ENCODE measurements at regions not wholly inside any gene's neighbourhood (a gene's known extent, or its start where the extent isn't known, plus 50 kb on each side); places are given as distances from the start of the nearest gene placed in this dataset.
A peak's percentile ranks its signal among the peaks of the same experiment; 100 is the strongest.

DNA sequence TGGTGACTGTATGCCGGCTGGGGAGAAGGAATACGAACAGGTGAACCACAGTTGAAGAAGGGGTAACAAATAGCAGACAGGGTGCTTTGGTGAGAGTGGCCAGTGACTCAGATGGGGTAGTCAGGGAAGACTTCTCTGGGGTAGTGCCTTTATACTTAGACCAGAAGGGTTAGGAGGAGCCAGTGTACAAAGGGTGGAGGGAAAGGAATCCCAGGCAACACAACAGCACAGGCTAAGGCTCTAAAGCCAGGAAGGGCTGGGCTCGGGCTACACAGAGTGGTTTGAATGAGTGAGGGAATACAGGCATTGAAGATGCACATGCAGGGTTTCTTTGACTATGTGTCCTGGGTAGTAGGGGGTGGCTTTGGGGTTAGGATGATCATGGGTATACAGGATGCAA, 70.6 kb upstream of the CXCL14 start:
- Mint-ChIP-seq H3K27me3 (peaks cover 17% of the 10 kb centered on the region), H3K27ac (no peak overlapping the region), H3K4me3 (no peak overlapping the region), H3K9me3 (peaks cover 5% of the 10 kb centered on the region), H3K36me3 (no peaks in the 10 kb centered on the region), H3K4me1 (ENCODE audit: unreplicated experiment) (peaks cover 7% of the 10 kb centered on the region)
- no peak for DNase-seq (ENCODE audit: extremely low spot score, unreplicated experiment)
- TF ChIP-seq, protein P1, sequence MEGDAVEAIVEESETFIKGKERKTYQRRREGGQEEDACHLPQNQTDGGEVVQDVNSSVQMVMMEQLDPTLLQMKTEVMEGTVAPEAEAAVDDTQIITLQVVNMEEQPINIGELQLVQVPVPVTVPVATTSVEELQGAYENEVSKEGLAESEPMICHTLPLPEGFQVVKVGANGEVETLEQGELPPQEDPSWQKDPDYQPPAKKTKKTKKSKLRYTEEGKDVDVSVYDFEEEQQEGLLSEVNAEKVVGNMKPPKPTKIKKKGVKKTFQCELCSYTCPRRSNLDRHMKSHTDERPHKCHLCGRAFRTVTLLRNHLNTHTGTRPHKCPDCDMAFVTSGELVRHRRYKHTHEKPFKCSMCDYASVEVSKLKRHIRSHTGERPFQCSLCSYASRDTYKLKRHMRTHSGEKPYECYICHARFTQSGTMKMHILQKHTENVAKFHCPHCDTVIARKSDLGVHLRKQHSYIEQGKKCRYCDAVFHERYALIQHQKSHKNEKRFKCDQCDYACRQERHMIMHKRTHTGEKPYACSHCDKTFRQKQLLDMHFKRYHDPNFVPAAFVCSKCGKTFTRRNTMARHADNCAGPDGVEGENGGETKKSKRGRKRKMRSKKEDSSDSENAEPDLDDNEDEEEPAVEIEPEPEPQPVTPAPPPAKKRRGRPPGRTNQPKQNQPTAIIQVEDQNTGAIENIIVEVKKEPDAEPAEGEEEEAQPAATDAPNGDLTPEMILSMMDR (conservative IDR thresholded peaks at IDR 0.05) = no peak

DNA sequence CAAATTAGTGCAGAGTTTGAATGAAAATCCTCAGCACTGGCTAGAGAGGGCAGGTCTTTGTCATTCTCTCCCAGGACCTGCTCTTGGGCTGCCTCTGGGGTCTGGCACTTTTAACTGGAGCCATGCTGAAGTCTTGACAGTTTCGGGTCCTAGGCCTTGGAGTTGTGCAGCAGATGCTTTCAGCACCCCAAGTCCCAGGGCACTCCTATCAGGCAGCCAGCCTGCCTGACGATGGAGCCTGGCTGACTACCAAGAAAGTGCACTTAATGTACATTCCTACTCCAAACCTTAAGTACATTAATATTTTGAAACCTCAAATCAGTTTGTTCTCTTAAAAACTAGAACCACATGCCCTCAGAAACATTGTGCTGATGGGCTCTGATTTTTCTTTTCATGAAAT, 69.3 kb upstream of the CXCL14 start:
- Mint-ChIP-seq H3K9me3 (peaks cover 5% of the 10 kb centered on the region), H3K36me3 (no peaks in the 10 kb centered on the region), H3K4me1 (ENCODE audit: unreplicated experiment) (peaks cover 13% of the 10 kb centered on the region), H3K27me3 (peaks cover 18% of the 10 kb centered on the region), H3K4me3 (no peak overlapping the region), H3K27ac (no peak overlapping the region)
- TF ChIP-seq, protein P1 (conservative IDR thresholded peaks at IDR 0.05) = no peak
- DNase-seq (ENCODE audit: extremely low spot score, unreplicated experiment) = no peak

DNA sequence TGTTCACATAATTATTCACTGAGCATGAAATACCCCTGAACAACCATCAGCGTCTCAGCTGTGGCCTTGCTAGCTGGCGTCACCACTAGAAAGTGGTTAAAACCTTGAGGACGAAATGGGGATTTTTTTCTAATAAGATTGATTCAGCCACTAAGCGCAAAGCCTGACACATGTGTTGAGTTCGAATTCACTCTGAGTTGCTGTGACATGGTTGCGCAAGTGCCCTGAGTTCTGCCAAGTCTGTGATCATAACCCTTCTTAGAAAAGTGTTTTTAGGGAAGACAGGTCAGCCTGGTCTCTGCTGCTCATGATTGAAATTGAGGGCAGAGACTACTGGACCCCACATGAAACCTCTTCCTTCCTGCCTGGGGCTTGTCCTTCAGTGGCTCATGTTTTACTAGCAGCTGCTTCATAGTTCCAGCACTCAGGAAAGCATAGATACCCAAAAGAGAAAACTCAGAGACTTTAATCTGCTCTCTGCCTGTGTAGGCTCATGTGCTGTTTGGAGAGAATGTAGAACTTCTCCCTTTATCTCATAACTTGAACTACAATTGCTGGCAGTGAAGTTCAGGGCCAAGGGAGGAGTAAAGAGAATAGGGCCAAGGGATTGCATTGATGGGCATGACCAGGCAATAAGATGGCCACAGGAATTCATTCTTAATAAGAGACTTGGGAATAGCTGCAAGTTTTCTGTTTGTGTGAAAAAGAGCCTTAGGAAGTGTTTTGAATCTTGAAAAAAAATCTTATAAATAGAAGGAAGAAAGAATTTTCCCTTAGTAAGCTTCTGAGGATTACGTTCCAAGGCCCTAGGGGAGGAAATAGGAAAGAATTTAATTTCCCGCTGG, 66.8 kb upstream of the CXCL14 start:
- Mint-ChIP-seq H3K9me3 (no peaks in the 10 kb centered on the region), H3K27me3 (peaks cover 37% of the 10 kb centered on the region), H3K4me1 (ENCODE audit: unreplicated experiment) (peaks cover 21% of the 10 kb centered on the region), H3K36me3 (no peaks in the 10 kb centered on the region), H3K27ac (no peak overlapping the region), H3K4me3 (no peak overlapping the region)
- DNase-seq (ENCODE audit: extremely low spot score, unreplicated experiment) = no peak
- TF ChIP-seq, protein P1 (conservative IDR thresholded peaks at IDR 0.05) = no peak

DNA sequence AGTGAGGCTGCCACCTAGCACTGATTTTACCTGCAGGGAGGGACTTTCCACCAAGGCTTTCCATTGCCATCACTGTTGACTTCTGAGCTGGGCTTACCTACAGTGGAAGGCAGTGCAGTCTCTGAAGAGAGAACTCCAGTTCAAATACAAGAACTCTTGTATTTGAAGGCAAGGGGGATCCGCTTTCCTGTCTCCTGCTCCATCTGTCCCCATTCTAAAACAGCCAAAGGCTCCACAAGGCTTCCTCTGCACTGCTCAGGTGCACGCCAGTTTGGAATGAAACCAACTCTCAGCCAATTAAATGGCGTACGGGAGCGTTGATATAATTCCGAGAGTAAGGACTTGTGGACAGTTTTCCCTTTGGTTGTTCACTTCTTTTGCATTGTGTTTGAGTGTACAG, 66.0 kb upstream of the CXCL14 start:
- no peak for DNase-seq (ENCODE audit: extremely low spot score, unreplicated experiment)
- Mint-ChIP-seq H3K4me3 (no peak overlapping the region), H3K9me3 (no peaks in the 10 kb centered on the region), H3K27ac (peak overlapping the region; percentile 52), H3K4me1 (ENCODE audit: unreplicated experiment) (peaks cover 21% of the 10 kb centered on the region), H3K27me3 (peaks cover 43% of the 10 kb centered on the region), H3K36me3 (no peaks in the 10 kb centered on the region)
- TF ChIP-seq, protein P1 (conservative IDR thresholded peaks at IDR 0.05) = no peak

DNA sequence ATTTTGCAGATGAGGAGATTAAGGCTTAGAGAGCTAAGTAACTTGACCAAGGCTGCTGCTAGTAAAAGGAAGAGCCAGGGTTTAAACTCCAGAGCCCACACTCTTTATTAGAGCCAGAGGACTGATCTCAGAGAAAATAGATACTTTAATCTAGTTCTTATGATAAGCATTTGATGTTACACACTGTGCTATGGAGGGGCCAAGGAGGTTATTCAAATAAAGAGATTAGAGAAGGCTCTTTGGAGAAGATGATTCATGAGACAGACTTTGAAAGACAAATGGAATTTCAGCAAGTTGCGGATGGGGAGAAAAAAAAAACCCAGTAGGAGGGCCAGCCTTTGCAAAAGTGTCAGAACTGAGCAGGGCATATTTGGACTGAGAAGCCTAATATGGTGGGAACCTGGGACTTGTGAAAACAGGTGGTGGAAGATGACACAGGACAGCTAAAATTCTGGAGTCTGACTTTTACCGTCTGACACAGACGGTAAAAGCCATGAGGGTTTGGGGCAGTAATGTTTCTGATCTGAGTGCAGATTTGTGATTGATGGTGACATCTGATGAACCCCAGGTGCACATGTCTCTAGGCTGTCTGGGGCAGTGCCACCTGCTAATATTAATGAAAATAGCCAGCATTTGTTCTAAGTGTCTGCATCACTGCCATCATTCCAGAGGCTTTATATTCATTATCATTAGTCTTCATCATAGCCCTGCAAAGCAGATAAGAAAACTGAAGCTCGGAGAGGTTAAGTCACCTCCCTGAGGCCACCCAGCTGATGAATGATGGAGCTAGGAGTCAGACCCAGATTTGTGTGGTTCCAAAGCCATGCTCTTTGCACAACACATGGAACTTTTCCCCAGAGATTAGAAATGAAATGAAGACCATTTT, 65.3 kb upstream of the CXCL14 start:
- no peaks in the 10 kb centered on the region for H3K36me3 Mint-ChIP-seq
- no peak for DNase-seq (ENCODE audit: extremely low spot score, unreplicated experiment)
- H3K9me3 Mint-ChIP-seq = peaks cover 2% of the 10 kb centered on the region
- peaks cover 21% of the 10 kb centered on the region for H3K4me1 Mint-ChIP-seq (ENCODE audit: unreplicated experiment)
- peaks cover 43% of the 10 kb centered on the region for H3K27me3 Mint-ChIP-seq
- no peak overlapping the region for H3K4me3 Mint-ChIP-seq
- peak overlapping the region; percentile 52 for H3K27ac Mint-ChIP-seq
- TF ChIP-seq, protein P1 (conservative IDR thresholded peaks at IDR 0.05) = no peak

Data from type B pancreatic cell (in vitro differentiated cells).